SK-N-SH (cell line): ENCODE measurements at regions not wholly inside any gene's neighbourhood (a gene's known extent, or its start where the extent isn't known, plus 50 kb on each side); places are given as distances from the start of the nearest gene placed in this dataset.

ENCODE experiments used
- MXI1 ChIP-seq: IDR thresholded peaks from 2 replicates; pipeline ENCODE4 v1.6.1; 2012; ENCODE audit warnings: mild to moderate bottlenecking, low read depth, low read length, improper control_type of control experiment
- RXRA ChIP-seq: IDR thresholded peaks from 2 replicates; pipeline ENCODE4 v1.4.0; 2012; ENCODE audit warnings: low read depth, mild to moderate bottlenecking, borderline replicate concordance
- TAF1 ChIP-seq: IDR thresholded peaks from 2 replicates; pipeline ENCODE4 v1.6.1; 2012; ENCODE audit warnings: low read depth, mild to moderate bottlenecking, low read length, moderate library complexity, borderline replicate concordance

GRCh38 chr5:155616779-155617392, 603.3 kb downstream of the KIF4B start:
- TF ChIP-seq RXRA (no peak), TAF1 (no peak), MXI1 (no peak)
